H1 (cell line): ENCODE measurements at regions not wholly inside any gene's neighbourhood (a gene's known extent, or its start where the extent isn't known, plus 50 kb on each side); places are given as distances from the start of the nearest gene placed in this dataset.

ENCODE experiments used
- CTCF ChIA-PET: fragments of 300-600 bp; sonication (Branson Sonifier 250); formaldehyde crosslinking; loops from one replicate; lab custom pipeline; 2021; ENCODE audit not compliant: partially characterized antibody; lab: Charles Lee
- POLR2A ChIA-PET: fragments of 300-600 bp; sonication (Branson Sonifier 250); formaldehyde crosslinking; loops from one replicate; lab custom pipeline; 2021; ENCODE audit warnings: inconsistent platforms; ENCODE audit not compliant: partially characterized antibody; lab: Charles Lee
- DNase-seq, 2 experiments: peaks; one replicate each; pipeline versions ENCODE4 v3.0.0 to v3.0.0-alpha.2; 2010 to 2022; ENCODE audit warnings: low spot score in 2 of 2, low read depth in 1 of 2, mixed read lengths in 1 of 2
- FAIRE-seq: peaks from 2 replicates; lab custom pipeline; 2011; peaks lifted over from hg19 to GRCh38; lab: Jason Lieb, UNC
- H2AFZ ChIP-seq: 2 replicates; pipeline ENCODE4 v1.8.1; 2012; ENCODE audit warnings: low read length, inconsistent platforms
- H2AK5ac ChIP-seq: 2 replicates; pipeline ENCODE4 v1.6.1; 2013; ENCODE audit warnings: low read depth, low read length
- H2BK120ac ChIP-seq: replicated peaks from 2 replicates; pipeline ENCODE3; 2013; ENCODE audit warnings: low read depth, low read length, inconsistent platforms
- H2BK12ac ChIP-seq: 2 replicates; pipeline ENCODE4 v1.6.1; 2013; ENCODE audit warnings: low read depth, low read length
- H2BK15ac ChIP-seq: 2 replicates; pipeline ENCODE4 v1.6.1; 2013; ENCODE audit warnings: low read length
- H2BK20ac ChIP-seq: 2 replicates; pipeline ENCODE4 v1.6.1; 2013; ENCODE audit warnings: low read length
- H2BK5ac ChIP-seq: 2 replicates; pipeline ENCODE4 v1.6.1; 2013; ENCODE audit warnings: low read depth, low read length
- H3K14ac ChIP-seq: 2 replicates; pipeline ENCODE4 v1.6.1; 2013; ENCODE audit warnings: inconsistent platforms; ENCODE audit not compliant: insufficient read length
- H3K18ac ChIP-seq: 2 replicates; pipeline ENCODE4 v1.6.1; 2013; ENCODE audit warnings: low read length; ENCODE audit errors: extremely low read depth
- H3K23ac ChIP-seq: 2 replicates; pipeline ENCODE4 v1.6.1; 2013; ENCODE audit warnings: inconsistent platforms; ENCODE audit not compliant: insufficient read length
- H3K23me2 ChIP-seq: 2 replicates; pipeline ENCODE4 v1.6.1; 2013; ENCODE audit warnings: low read depth, low read length
- H3K27ac ChIP-seq: 2 replicates; pipeline ENCODE4 v1.6.1; 2011; ENCODE audit warnings: low read depth, low read length, inconsistent platforms
- H3K27me3 ChIP-seq, 4 experiments: replicated peaks in 1 of 4; 1 replicate in 1 of 4; 2 replicates in 3 of 4; pipeline versions ENCODE4 v1.6.1 to v1.8.1; 2011 to 2013; ENCODE audit warnings: low read length in 3 of 4, mild to moderate bottlenecking in 3 of 4, inconsistent platforms in 2 of 4, mixed read lengths in 2 of 4, moderate library complexity in 1 of 4; ENCODE audit not compliant: control insufficient read depth in 3 of 4, insufficient read depth in 3 of 4; ENCODE audit errors: extremely low read depth in 1 of 4
- H3K36me3 ChIP-seq, 4 experiments: 2 replicates each; pipeline versions ENCODE4 v1.6.1 to v1.8.1; 2011 to 2013; ENCODE audit warnings: mild to moderate bottlenecking in 4 of 4, low read length in 3 of 4, moderate library complexity in 2 of 4, control low read depth in 1 of 4, inconsistent platforms in 1 of 4; ENCODE audit not compliant: insufficient read depth in 4 of 4, control insufficient read depth in 2 of 4
- H3K4ac ChIP-seq: replicated peaks from 2 replicates; pipeline ENCODE3; 2013; ENCODE audit warnings: low read length, low read depth, mixed read lengths, inconsistent platforms; ENCODE audit not compliant: insufficient read length
- H3K4me1 ChIP-seq, 4 experiments: replicated peaks in 1 of 4; 1 replicate in 1 of 4; 2 replicates in 3 of 4; pipeline versions ENCODE4 v1.6.1 to v1.8.1; 2011 to 2013; ENCODE audit warnings: low read length in 3 of 4, inconsistent platforms in 2 of 4, mixed read lengths in 1 of 4; ENCODE audit not compliant: insufficient read depth in 4 of 4, control insufficient read depth in 3 of 4
- H3K4me2 ChIP-seq, 2 experiments: 2 replicates each; pipeline versions ENCODE4 v1.6.1 to v1.8.1; 2011 to 2013; ENCODE audit warnings: low read depth in 2 of 2, low read length in 2 of 2, control low read depth in 1 of 2, inconsistent platforms in 1 of 2, mild to moderate bottlenecking in 1 of 2; ENCODE audit not compliant: insufficient read depth in 1 of 2
- H3K4me3 ChIP-seq, 4 experiments: fragments of 200-600, 300-600 bp in 1 of 4; sonication (generic), shearing (Covaris generic), sonication (Bioruptor Twin) in 1 of 4; 2 replicates each; pipeline versions ENCODE4 v1.5.1 to v1.8.1; 2011 to 2016; ENCODE audit warnings: low read length in 4 of 4, low read depth in 3 of 4, control low read depth in 2 of 4, inconsistent platforms in 2 of 4, mild to moderate bottlenecking in 2 of 4, mixed read lengths in 1 of 4, moderate library complexity in 1 of 4; ENCODE audit not compliant: insufficient read depth in 2 of 4; ENCODE audit errors: extremely low read depth in 1 of 4
- H3K56ac ChIP-seq: replicated peaks from 2 replicates; pipeline ENCODE3; 2013; ENCODE audit warnings: low read depth, mild to moderate bottlenecking, mixed read lengths, low read length, inconsistent platforms; ENCODE audit not compliant: insufficient read length
- H3K79me1 ChIP-seq: 2 replicates; pipeline ENCODE4 v1.6.1; 2013; ENCODE audit warnings: low read depth, low read length, control low read depth
- H3K79me2 ChIP-seq, 2 experiments: 2 replicates each; pipeline versions ENCODE4 v1.6.1 to v1.8.1; 2012 to 2013; ENCODE audit warnings: low read length in 2 of 2, mild to moderate bottlenecking in 2 of 2, inconsistent platforms in 1 of 2; ENCODE audit not compliant: insufficient read depth in 2 of 2, control insufficient read depth in 1 of 2
- H3K9ac ChIP-seq, 4 experiments: replicated peaks in 1 of 4; 1 replicate in 1 of 4; 2 replicates in 3 of 4; pipeline versions ENCODE4 v1.6.1 to v1.8.1; 2011 to 2013; ENCODE audit warnings: low read depth in 3 of 4, low read length in 3 of 4, control low read depth in 2 of 4, mild to moderate bottlenecking in 2 of 4, moderate library complexity in 2 of 4, inconsistent platforms in 1 of 4; ENCODE audit errors: extremely low read depth in 1 of 4
- H3K9me3 ChIP-seq, 2 experiments: 2 replicates each; pipeline versions ENCODE4 v1.6.1 to v1.8.1; 2012 to 2013; ENCODE audit warnings: mild to moderate bottlenecking in 2 of 2, moderate library complexity in 2 of 2, control low read depth in 1 of 2, inconsistent platforms in 1 of 2, low read depth in 1 of 2, low read length in 1 of 2, mixed read lengths in 1 of 2; ENCODE audit not compliant: insufficient read depth in 2 of 2
- H4K20me1 ChIP-seq, 2 experiments: replicated peaks in 1 of 2; 2 replicates each; pipeline versions ENCODE3 to v1.8.1; 2011 to 2013; ENCODE audit warnings: inconsistent platforms in 2 of 2, low read length in 2 of 2, mild to moderate bottlenecking in 1 of 2; ENCODE audit not compliant: insufficient read depth in 2 of 2, control insufficient read depth in 1 of 2
- H4K5ac ChIP-seq: 2 replicates; pipeline ENCODE4 v1.6.1; 2013; ENCODE audit warnings: low read length, low read depth, mixed read lengths, inconsistent platforms; ENCODE audit not compliant: insufficient read length
- H4K8ac ChIP-seq: 2 replicates; pipeline ENCODE4 v1.8.0; 2013; ENCODE audit warnings: mild to moderate bottlenecking, moderate library complexity, low read length, inconsistent platforms; ENCODE audit not compliant: insufficient read depth; ENCODE audit errors: extremely low read depth
- H4K91ac ChIP-seq: replicated peaks from 2 replicates; pipeline ENCODE3; 2013; ENCODE audit warnings: low read length, mixed read lengths, inconsistent platforms; ENCODE audit not compliant: insufficient read length
- ATF2 ChIP-seq: IDR thresholded peaks from 2 replicates; pipeline ENCODE4 v1.6.1; 2012; ENCODE audit warnings: low read length, inconsistent platforms
- RBBP5 ChIP-seq: IDR thresholded peaks from 2 replicates; pipeline ENCODE4 v1.7.1; 2012; ENCODE audit warnings: low read depth, mild to moderate bottlenecking, inconsistent platforms, low read length, moderate library complexity, borderline replicate concordance
- WGBS, 2 experiments: shearing (Covaris generic) in 1 of 2; methylation state at CpG; one replicate each; pipeline versions ENCODE4 v1.1.6 to v1.1.7; 2013 to 2015; ENCODE audit warnings: low lambda C conversion rate in 2 of 2, mixed read lengths in 2 of 2, inconsistent platforms in 1 of 2, low coverage in 1 of 2, missing lambda C conversion rate in 1 of 2; ENCODE audit not compliant: insufficient replicate concordance in 2 of 2, insufficient coverage in 1 of 2, insufficient read length in 1 of 2; ENCODE audit errors: extremely low coverage in 1 of 2, missing lambda C conversion rate in 1 of 2; 5-methylcytosine and 5-hydroxymethylcytosine counted together

GRCh38 chr1:157304271-157304670, 166.1 kb upstream of the ETV3 start:
- Histone ChIP-seq H2BK15ac (no peak overlapping the region), H3K18ac (no peak overlapping the region), H3K23me2 (no peaks in the 10 kb centered on the region), H2BK5ac (no peak overlapping the region), H3K36me3 (no peaks in the 10 kb centered on the region), H3K9ac (no peak overlapping the region), H3K4me2 (no peak overlapping the region), H3K27ac (no peak overlapping the region), H3K4ac (no peak overlapping the region), H3K9me3 (no peaks in the 10 kb centered on the region), H4K8ac (no peak overlapping the region), H3K56ac (no peak overlapping the region), H2BK120ac (no peak overlapping the region), H4K91ac (no peak overlapping the region), H4K20me1 (no peaks in the 10 kb centered on the region), H2BK20ac (no peak overlapping the region), H3K14ac (no peak overlapping the region), H3K27me3 (peaks cover 0 to 1% (median 0%) of the 10 kb centered on the region in 4 experiments; a peak in 1 of 7 replicates), H3K79me2 (no peaks in the 10 kb centered on the region), H4K5ac (no peak overlapping the region), H3K79me1 (no peaks in the 10 kb centered on the region), H3K23ac (no peak overlapping the region), H3K4me3 (no peak overlapping the region), H2BK12ac (no peak overlapping the region), H3K4me1 (no peaks in the 10 kb centered on the region), H2AK5ac (no peak overlapping the region), H2AFZ (no peak overlapping the region)
- TF ChIP-seq RBBP5 (no peak), ATF2 (no peak)
- FAIRE-seq (no peak), DNase-seq (no peak)
- POLR2A ChIA-PET: no interaction called here
- CTCF ChIA-PET: interaction anchor here (0.9 to 1.4 kb wide), 2 partner anchors 129 to 133 kb away, joined by 3 read pairs; no protein-coding TSS in a partner anchor
- WGBS, 2 experiments: 41% methylated on average over 1 of the region's 1 CpG; no CpG with 5 or more reads in 1 of the 2 experiments
